GM21786 (cell line): ENCODE measurements at regions not wholly inside any gene's neighbourhood (a gene's known extent, or its start where the extent isn't known, plus 50 kb on each side); places are given as distances from the start of the nearest gene placed in this dataset.
"Not testable (repeated sequence)": the region's sequence is repeated elsewhere in the genome, so short reads cannot be mapped to it uniquely, and the experiment has no call there.

Experiments
- ATAC-seq: cut with Tn5 transposase; IDR thresholded peaks from one replicate; pipeline ENCODE4 v1.9.1; 2021; ENCODE audit not compliant: unreplicated experiment

DNA sequence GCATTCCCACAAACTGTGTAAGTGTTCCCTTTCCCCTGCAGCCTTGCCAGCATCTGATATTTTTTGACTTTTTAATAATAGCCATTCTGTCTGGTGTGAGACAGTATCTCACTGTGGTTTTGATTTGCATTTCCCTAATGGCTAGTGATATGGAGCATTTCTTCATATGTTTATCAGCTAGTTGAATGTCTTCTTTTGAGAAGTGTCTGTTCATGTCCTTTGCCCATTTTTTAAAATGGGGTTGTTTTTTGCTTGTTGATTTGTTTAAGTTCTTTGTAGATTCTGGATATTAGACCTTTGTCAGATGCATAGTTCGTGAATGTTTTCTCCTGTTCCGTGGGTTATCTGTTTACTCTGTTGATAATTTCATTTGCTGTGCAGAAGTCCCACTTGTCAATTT is 492.8 kb downstream of the JRKL start:
- ATAC-seq = not testable (repeated sequence)

DNA sequence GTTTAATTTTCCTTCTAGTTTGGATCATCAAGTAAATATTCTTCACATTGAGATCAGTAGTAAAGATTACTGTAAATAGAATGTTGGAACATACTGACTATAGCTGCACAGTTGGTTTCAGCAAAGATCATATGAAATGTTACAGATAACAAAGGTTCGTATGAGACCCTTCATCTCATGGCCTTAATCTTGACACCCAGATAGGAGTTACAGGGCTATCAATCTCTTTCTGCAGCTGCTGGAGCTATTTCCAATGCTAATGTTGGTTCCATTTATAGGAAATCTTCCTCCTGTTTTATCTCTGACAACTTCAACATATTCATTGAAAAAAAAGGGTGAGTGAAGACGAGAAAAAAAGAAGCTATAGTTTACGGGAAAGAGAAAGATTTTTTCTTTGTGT is 495.6 kb downstream of the JRKL start:
- no peak for ATAC-seq

DNA sequence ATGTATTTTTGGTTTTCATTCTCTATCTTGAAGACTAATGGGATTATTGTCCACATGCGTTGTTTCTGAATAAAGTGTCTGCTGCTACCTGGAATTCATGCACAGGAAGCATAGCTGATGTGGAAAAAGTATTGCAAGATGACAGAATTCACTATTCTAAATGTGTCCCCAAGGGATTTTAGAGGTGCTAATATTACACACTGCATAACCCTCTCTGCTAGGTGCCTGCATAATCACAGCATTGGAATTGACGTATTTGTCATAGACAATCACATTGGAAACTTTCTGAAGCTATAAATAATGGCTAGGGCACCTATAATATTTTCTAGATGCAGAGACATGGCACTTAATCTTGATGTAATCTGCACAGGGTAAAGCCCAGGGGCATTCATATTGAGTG is 496.1 kb downstream of the JRKL start:
- no peak for ATAC-seq

DNA sequence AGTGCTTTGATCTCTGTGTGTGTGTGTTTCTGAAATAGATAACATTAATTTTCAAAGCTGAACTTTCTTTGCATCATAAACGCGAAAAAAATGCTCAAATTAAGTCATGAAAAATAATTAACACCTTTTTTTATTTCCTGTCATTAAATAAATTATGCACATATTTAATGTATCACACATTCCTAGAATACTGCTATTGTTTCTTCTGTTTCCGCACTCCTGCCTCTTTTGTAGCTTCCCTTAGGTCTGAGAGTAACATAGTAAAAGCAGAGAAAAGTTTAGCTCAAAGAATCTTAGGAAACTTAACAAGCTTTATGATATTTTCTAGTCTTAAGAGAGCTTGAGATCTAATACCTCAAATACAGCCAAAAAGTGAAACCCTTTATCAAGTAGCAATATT is 504.2 kb downstream of the JRKL start:
- ATAC-seq = no peak

DNA sequence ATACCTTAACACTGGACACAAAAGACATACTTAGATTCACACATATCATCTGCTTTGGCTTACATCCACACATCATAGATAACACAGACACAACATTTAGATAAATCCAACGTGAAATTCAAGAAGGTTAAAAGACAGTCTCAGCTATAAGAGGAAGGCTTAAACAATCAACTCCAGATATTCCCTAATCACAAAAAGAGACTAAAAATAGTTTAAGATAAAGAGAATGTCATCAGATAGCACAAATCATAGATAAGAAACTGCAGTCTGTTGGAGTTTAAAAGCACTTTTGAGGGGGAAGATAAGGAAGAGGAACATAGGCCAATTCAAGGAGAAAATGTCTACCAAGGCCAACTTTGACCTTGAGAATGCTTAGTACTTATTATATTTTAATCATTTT is 504.8 kb downstream of the JRKL start:
- no peak for ATAC-seq

DNA sequence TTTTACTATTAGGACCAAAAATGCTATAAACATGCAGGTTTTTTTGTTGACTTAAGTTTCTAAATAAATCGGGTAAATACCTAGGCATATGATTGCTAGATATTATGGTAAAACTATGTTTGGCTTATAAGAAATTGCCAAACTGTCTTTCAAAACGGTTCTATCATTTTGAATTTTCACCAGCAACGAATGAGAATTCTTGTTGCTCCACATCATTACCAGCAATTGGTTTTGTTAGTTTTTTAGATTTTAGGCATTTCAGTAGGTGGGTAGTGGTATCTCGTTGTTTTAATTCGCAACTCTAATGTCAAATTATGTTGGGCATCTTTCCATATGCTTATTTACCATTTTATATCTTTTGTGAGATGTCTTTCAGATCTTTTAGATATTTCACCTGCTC is 510.2 kb downstream of the JRKL start:
- ATAC-seq = no peak

DNA sequence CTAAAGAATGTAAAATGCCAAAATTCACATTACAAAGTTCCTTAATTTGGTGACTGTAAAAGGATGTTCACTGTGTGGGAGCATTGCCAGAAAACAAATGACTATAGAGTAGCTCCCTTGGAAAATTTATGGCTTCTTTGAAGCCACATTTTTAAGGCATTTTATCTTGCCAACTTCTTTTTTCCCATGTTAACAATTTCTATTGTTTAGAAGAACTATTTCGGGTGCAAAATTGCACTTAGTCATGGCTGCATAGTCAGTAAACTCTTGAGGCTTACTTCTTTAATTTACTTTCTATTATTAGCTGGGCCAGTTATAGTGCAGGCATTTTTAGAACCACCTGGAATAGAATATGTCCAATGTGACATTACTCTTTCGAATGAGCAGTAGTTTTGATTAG is 515.3 kb downstream of the JRKL start:
- no peak for ATAC-seq

DNA sequence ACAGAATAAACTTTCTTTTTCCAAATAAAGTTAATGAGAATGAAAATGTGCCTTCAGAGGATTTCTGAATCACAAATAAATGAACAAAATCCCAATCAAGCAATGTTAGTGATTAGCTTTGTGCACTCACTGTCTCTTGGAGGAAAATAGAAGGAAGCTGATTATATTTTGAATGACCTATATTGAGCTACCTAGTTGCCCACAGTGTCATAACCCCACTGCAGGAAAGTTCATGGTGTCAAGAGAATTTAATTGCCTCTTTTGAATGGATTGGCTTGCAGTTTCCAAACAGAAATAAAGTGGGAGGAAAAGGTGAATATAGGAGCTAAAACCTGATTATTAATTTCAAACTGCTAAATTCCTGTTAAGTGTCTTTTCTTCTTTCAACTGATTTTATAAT is 515.9 kb downstream of the JRKL start:
- no peak for ATAC-seq

DNA sequence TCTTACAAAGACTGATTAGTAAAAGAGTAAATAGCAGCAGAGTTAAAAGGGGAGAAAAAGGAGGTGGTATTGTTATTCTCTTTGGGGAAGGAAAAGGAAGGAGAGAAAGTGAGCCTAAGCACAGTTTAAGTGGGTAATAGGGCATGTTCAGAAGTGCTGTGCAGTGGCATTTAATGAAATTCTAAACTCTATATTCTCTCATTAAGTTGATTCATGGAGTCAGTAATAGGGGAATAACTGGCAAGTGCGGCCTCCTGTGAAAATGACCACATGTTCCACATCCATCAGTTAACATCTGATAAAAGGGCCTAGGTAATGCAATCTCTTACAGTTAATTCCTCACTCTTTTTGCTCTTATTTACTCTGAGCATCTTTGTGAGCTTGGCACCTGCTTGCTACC is 516.7 kb downstream of the JRKL start:
- ATAC-seq = no peak

DNA sequence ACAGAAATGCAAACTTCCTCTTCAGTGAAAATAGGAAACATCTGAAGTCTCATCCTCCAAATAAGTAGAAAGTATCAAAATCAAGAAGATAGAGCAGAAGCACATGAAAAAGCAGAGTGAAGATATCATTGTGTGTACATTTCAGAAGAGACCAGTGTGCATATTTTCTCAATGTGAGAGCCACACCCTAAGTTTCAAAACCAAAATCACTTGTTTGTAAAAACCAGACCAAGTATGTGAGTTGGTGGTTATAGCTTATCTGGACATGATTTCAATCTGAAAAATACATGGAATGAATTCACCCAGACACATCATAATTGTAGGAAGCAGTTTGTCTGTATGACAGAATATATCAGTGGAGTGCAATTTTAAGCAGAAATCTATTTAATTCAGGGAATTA is 536.0 kb downstream of the JRKL start:
- no peak for ATAC-seq

DNA sequence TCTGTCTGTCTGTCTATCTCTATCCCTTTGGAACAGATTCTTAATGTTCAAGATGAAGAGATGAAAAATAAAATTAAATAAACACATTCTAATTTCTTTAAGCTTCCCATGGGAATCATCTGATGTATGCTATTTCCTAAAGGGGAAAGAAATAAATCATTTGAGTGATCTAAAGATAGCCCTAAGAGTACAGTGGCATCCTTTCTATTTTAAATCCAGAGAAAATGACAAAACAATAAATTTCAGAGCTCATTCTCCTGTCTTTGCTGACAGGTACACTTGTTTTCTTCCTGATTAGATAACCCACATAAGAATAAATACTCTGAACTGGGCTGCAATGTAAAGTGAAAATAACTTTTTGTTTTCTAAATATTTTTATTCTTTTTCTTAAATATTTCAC is 550.4 kb downstream of the JRKL start:
- ATAC-seq = no peak

DNA sequence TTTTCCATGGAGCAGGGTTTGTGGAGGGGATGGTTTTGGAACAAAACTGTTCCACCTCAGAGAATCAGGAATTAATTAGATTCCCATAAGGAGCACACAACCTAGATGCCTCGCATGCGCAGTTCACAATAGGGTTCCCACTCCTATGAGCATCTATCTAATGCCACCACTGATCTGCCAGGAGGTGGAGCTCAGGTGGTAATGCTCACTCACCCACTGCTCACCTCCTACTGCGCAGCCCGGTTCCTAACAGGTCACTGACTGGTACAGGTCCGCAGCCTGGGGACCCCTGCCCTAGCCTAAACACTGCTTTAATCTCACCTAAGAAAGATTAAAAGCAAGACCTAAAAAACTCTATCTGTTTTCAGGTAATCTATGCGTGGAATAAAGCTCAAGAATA is 553.0 kb downstream of the JRKL start:
- no peak for ATAC-seq

DNA sequence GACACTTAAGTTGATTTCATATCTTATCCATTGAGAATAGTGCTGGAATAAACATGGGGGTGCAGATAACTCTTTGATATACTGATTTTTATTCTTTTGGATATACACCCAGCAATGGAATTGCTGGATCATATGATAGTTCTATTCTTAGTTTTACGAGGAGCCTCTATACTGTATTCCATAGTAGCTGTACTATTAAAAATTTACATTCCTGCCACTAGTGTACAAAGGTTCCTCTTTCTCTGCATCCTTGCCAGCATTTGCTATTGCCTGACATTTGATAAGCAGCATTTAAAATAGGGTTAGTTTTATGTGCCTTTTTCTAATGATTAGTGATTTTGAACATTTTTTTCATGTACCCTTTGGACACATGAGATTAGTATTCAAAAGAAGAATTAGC is 554.2 kb downstream of the JRKL start:
- no peak for ATAC-seq

DNA sequence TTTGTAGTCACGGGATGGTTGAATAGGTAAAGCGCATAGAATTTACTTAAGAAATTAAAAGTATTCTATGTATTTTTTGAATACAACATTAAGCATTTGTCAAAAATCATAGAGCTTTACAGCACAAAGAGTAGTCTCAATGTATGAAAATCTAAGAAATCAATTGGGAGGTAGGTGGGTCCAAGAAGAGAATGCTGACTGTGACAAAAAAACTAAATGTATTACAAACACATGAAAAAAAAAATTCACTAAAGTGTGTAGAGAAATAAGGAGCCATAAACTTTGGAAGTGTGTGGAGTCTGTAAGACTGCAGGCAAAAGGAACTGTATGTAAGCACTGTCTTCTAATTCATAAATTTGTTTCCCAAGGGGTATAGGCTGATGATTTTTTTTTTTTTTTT is 558.3 kb downstream of the JRKL start:
- ATAC-seq = no peak

DNA sequence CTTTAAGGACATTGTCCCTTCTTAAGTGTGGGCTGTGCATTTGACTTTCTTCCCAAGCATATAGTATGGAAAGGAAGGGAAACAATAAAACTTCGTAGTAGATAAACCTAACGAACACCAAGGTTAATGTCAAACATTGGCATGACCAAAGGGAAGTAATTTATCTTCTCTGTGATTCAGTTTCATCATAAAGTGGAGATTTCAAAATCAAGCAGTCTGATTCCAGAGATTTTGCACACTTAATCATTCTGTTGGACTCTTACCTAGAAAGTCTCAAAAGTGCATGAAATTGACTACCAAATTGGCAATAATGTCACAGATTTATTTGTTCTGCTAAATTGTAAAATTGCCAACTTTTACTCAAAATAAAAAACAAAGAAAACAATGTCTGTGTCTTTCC is 559.7 kb downstream of the JRKL start:
- no peak for ATAC-seq

DNA sequence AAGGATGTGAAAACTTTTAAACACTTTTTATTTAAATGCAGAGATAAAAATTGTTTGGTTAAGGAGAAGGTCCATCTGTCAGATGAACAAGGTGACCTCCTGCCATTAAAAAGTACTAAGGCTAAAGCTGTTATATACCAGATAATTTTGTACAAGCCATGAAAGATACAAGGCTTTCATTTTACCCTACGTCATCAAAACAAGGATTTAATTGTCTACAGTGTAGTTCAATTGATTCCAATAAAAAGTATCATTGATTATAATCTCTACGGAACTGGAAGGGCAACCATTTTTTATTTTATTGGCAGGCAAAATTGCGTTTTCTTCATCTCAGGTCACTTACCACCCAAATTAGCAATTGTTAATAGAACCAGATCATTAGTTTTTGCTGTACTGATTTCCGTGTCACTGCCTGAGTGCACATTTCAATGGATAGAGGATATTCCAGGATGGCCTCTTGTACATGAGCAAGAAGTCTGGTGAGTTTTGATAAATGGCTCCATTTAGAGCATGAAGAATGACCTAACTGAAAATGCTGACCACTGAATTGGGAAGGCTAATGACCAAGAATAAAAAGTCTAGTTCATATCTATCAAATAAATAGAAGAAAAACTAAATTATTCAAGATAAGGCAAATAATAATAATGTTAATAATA is 564.9 kb downstream of the JRKL start:
- no peak for ATAC-seq

DNA sequence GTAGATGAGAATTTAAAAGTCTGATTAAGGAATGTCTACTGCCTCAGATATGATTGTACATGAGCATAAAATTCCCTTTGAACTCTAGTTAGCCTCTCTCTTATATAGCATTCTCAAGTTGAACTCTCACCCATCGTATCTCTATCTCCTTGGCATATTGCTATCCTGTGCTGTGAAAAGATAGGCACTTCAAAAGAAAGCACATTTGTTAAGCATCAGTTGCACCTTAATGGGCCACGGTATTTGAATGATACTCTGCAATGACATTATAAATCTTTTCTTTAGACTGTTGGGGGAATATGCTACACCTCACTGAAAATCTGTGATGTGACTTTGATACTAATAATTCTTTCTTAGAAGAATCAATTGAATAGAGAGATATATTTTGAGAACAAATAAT is 570.7 kb downstream of the JRKL start:
- ATAC-seq = no peak

DNA sequence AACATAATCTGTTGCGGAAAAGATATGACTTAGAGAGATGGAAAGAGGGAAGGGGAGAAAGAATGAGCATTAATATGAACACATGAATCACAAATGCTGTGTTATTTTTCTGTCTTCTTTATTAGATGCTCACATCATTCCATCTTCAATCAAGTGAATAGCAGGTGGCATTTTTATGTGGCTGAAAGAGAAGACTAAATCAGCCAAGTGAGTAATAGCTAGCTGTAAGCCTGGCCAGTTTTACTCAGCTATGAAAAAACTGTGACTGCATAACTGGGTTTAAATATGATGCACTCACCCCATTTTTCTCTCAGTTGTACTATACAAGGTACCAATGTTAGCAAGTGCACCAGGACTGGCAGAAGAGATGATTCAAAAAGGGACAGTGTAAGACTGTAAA is 571.1 kb downstream of the JRKL start:
- ATAC-seq = no peak

DNA sequence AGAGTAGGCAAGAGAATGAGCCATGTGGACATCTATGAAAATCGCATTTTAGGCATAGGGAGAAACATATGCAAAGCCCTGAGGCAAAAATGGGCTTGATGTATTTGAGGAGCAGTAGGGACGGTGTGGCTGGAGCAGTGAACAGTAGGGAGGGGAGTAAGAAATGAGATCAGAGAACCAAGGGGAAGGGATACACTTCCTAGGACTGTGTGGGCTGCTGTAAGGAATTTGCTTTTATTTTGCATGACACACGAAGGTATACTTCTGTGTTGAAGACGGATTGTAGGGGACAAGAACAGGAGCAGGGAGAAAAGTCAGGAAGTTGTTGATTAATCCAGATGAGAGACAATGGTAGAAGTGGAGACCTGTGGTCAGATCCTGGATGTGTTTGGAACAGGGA is 572.1 kb downstream of the JRKL start:
- ATAC-seq = no peak

DNA sequence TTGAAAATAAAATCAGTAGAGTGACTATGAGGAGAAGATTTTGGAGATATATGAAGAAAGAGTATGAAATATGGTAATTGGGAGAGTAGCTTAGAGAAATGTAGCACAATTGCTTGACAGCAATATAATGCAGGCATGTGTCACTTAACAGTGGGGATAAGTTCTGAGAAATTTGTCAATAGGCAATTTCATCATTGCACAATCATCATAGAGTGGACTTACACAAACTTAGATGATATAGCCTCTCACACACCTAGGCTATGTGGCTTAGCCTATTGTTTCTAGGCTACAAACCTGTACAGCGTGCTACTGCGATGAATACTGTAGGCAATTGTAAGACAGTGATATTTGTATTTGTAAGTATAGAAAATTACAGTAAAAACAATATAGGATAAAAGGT is 573.6 kb downstream of the JRKL start:
- no peak for ATAC-seq

DNA sequence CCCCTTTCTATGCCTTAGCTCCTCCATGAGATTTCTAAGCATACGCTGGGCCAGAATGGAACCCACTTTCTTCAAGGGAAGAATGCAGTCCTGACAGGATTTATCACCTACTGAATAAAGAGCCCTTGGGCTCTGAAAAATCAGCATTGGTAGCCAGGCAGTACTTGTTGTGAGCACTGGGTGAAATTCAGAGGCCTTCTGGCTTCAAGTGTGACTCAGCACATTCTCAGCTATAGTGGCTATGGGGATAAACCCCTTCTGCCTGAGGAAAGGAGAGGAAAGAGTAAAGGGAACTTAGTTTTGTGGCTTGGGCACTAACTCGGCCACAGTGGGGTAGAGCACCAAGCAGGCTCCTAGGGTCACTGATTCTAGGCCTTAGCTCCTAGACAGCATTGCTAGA is 574.8 kb downstream of the JRKL start:
- no peak for ATAC-seq

DNA sequence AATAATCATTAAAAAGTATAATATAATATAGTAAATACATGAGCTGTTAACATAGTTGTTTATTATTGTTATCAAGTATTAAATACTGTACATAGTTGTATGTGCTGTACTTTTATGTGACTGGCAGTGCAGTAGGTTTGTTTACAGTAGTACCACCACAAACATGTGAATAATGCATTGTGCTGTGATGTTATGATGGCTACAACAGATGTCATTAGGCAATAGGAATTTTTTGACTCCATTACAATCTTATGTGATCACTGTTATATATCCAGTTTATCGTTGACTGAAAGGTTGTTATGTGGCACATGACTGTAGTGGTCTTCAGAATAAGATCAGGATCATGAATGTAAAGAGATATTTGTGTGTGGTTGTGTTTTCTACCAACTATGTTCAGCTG is 577.8 kb downstream of the JRKL start:
- no peak for ATAC-seq

DNA sequence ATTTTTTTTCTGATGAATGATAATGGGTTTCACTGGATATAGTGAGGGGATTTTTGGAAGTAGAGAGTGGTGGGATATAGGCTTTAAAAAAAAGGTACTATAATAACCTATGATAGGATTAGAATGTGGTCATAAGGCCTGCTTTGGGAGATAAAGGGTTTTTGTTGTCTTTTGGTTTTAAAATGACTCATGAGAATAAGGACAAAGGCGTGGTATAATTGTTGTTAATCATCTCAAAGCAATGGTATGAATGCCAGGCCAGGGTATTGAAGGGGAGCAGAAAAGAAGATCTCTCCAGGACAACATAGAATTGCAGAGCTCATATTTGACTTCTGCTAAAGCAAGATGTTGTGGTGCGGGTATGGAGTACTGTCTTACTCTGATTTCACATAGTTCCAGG is 579.4 kb downstream of the JRKL start:
- ATAC-seq = no peak

DNA sequence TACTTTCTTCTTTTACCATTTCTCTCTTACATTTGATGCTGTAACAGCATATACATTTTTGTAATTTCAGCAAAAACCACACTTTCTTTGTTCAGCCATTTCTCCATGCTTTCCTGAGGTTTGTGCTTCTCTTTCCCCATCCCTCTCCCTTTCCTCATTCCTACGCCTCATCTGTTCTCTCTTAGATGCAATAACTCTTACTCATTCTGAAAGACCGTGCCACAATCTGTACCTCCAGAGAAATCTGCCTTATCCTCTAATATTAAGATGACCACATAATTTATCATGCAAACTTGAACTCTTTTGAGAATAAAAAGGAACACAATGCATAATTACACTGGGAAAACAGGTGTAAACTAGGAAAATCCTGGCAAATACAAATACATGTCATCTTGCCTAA is 588.9 kb downstream of the JRKL start:
- ATAC-seq = no peak
